HL-60 (cell line): ENCODE measurements at regions not wholly inside any gene's neighbourhood (a gene's known extent, or its start where the extent isn't known, plus 50 kb on each side); places are given as distances from the start of the nearest gene placed in this dataset.

Experiments
- DNase-seq, 2 experiments: peaks; one replicate each; pipeline ENCODE4 v3.0.0-alpha.2; 2010 to 2020; ENCODE audit warnings: low read depth in 1 of 2, low spot score in 1 of 2
- H3K27ac ChIP-seq: fragments of 250-450 bp; sonication (Bioruptor Pico); replicated peaks from 2 replicates; pipeline ENCODE4 v1.5.1; 2020; ENCODE audit warnings: mild to moderate bottlenecking, moderate library complexity
- H3K27me3 ChIP-seq: fragments of 250-450 bp; sonication (Bioruptor Pico); 2 replicates; pipeline ENCODE4 v1.5.1; 2021; ENCODE audit warnings: mild to moderate bottlenecking, moderate library complexity; ENCODE audit not compliant: insufficient read depth, poor library complexity, severe bottlenecking
- H3K4me3 ChIP-seq: replicated peaks from 2 replicates; pipeline ENCODE4 v1.5.1; 2011; ENCODE audit warnings: mild to moderate bottlenecking, control low read depth, low read length; ENCODE audit not compliant: insufficient read depth
- GABPA ChIP-seq: IDR thresholded peaks from 2 replicates; pipeline ENCODE4 v1.6.1; 2012; ENCODE audit warnings: low read depth
- POLR2AphosphoS5 ChIP-seq: IDR thresholded peaks from 2 replicates; pipeline ENCODE4 v1.6.1; 2012; ENCODE audit warnings: low read depth
- SPI1 ChIP-seq: IDR thresholded peaks from 2 replicates; pipeline ENCODE4 v1.6.1; 2012; ENCODE audit warnings: low read depth, mild to moderate bottlenecking, borderline replicate concordance
- TF ChIP-seq, protein P1 (sequence below): IDR thresholded peaks from 2 replicates; pipeline ENCODE4 v1.6.1; 2012; ENCODE audit warnings: low read depth; ENCODE audit not compliant: insufficient replicate concordance
- TF ChIP-seq, protein P2 (sequence below): IDR thresholded peaks from one replicate; pipeline ENCODE4 v1.5.1; 2011; ENCODE audit warnings: low read length, control low read depth, inconsistent platforms; ENCODE audit not compliant: insufficient read depth

DNA sequence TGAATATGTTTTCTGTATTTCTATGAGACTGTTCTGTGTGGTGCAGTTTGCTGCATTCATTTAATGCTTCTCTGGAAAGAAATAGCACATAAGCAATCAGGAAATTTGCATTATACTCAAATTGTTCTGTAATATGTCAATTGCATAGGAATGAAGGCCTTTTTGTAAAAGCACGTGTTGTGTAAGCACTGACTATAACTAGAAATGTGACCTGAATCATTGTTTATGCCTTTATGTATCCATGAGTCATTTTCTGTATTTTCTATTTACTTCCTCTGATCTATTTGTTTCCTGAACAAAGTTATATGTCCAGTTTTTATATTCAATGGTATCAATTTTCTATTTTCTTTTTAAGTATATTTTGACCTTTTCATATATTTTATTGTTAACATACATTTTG, 1455.3 kb downstream of the GRIK2 start:
- no peak for TF ChIP-seq SPI1
- TF ChIP-seq, protein P1, sequence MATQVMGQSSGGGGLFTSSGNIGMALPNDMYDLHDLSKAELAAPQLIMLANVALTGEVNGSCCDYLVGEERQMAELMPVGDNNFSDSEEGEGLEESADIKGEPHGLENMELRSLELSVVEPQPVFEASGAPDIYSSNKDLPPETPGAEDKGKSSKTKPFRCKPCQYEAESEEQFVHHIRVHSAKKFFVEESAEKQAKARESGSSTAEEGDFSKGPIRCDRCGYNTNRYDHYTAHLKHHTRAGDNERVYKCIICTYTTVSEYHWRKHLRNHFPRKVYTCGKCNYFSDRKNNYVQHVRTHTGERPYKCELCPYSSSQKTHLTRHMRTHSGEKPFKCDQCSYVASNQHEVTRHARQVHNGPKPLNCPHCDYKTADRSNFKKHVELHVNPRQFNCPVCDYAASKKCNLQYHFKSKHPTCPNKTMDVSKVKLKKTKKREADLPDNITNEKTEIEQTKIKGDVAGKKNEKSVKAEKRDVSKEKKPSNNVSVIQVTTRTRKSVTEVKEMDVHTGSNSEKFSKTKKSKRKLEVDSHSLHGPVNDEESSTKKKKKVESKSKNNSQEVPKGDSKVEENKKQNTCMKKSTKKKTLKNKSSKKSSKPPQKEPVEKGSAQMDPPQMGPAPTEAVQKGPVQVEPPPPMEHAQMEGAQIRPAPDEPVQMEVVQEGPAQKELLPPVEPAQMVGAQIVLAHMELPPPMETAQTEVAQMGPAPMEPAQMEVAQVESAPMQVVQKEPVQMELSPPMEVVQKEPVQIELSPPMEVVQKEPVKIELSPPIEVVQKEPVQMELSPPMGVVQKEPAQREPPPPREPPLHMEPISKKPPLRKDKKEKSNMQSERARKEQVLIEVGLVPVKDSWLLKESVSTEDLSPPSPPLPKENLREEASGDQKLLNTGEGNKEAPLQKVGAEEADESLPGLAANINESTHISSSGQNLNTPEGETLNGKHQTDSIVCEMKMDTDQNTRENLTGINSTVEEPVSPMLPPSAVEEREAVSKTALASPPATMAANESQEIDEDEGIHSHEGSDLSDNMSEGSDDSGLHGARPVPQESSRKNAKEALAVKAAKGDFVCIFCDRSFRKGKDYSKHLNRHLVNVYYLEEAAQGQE = no peak
- TF ChIP-seq, protein P2, sequence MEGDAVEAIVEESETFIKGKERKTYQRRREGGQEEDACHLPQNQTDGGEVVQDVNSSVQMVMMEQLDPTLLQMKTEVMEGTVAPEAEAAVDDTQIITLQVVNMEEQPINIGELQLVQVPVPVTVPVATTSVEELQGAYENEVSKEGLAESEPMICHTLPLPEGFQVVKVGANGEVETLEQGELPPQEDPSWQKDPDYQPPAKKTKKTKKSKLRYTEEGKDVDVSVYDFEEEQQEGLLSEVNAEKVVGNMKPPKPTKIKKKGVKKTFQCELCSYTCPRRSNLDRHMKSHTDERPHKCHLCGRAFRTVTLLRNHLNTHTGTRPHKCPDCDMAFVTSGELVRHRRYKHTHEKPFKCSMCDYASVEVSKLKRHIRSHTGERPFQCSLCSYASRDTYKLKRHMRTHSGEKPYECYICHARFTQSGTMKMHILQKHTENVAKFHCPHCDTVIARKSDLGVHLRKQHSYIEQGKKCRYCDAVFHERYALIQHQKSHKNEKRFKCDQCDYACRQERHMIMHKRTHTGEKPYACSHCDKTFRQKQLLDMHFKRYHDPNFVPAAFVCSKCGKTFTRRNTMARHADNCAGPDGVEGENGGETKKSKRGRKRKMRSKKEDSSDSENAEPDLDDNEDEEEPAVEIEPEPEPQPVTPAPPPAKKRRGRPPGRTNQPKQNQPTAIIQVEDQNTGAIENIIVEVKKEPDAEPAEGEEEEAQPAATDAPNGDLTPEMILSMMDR = no peak
- TF ChIP-seq GABPA = no peak
- no peak for TF ChIP-seq POLR2AphosphoS5
- H3K27me3 ChIP-seq = no peaks in the 10 kb centered on the region

GRCh38 chr6:102848210-102848609, 1454.7 kb downstream of the GRIK2 start:
- H3K4me3 ChIP-seq = no peak overlapping the region
- H3K27ac ChIP-seq = no peak overlapping the region
- DNase-seq = no peak
- TF ChIP-seq, protein P1 = no peak
- TF ChIP-seq SPI1 (no peak), POLR2AphosphoS5 (no peak), GABPA (no peak)
- TF ChIP-seq, protein P2 = no peak
- no peaks in the 10 kb centered on the region for H3K27me3 ChIP-seq

More for the DNA sequence above, 1455.3 kb downstream of the GRIK2 start:
- no peak overlapping the region for H3K27ac ChIP-seq
- DNase-seq = no peak
- no peak overlapping the region for H3K4me3 ChIP-seq

DNA sequence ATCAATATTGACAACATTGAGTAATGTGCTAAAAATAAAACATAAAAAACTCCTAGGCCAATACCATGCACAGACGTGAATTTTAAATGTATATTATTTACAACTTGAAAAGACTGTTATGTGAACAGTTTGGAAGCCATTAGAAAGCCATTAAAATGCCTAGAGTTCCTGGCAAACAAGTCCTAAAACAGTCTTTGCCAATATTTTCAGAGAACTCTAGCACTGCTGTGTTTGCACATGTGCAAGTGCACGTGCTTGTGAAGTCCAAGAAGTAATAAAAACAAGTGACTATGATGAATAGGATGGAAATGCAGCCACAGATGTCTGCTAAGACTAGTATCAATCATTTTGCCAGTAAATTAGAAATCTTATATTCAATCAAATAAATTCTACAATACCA, 1447.6 kb downstream of the GRIK2 start:
- TF ChIP-seq GABPA (no peak), SPI1 (no peak), POLR2AphosphoS5 (no peak)
- TF ChIP-seq, protein P1 = no peak
- TF ChIP-seq, protein P2 = no peak

More for the DNA sequence above, 1447.6 kb downstream of the GRIK2 start:
- Histone ChIP-seq H3K27ac (no peak overlapping the region), H3K27me3 (no peaks in the 10 kb centered on the region), H3K4me3 (no peak overlapping the region)
- DNase-seq = no peak
